Pancreas (tissue), 10 donors: ENCODE measurements at regions not wholly inside any gene's neighbourhood (a gene's known extent, or its start where the extent isn't known, plus 50 kb on each side); places are given as distances from the start of the nearest gene placed in this dataset.
A peak's percentile ranks its signal among the peaks of the same experiment; 100 is the strongest.

Experiments used
- ATAC-seq, 4 donors: fragments of 200-7000 bp; cut with Tn5 transposase; one replicate each; pipeline versions ENCODE4 v1.8.0 to v1.9.1; 2020; ENCODE audit warnings: mild to moderate bottlenecking in 4 of 4, moderate library complexity in 4 of 4
- DNase-seq, 6 donors: peaks; one replicate each; pipeline ENCODE4 v3.0.0-alpha.2; 2020
- FAIRE-seq: peaks from 2 replicates; lab custom pipeline; 2012; peaks lifted over from hg19 to GRCh38; lab: Jason Lieb, UNC
- H3K27ac ChIP-seq, 4 donors: fragments of 200-600 bp; sonication (generic); 1 replicate in 3 of 4; 2 replicates in 1 of 4; pipeline versions ENCODE4 v1.5.0 to v1.8.0; 2020
- H3K27me3 ChIP-seq, 4 donors: fragments of 200-600 bp; one replicate each; pipeline ENCODE4 v1.8.0; 2021
- H3K36me3 ChIP-seq, 3 donors: fragments of 200-600 bp; sonication (generic) in 1 of 3; one replicate each; pipeline versions ENCODE4 v1.5.0 to v1.8.0; 2020 to 2021
- H3K4me1 ChIP-seq, 3 donors: fragments of 200-600 bp; one replicate each; pipeline ENCODE4 v1.8.0; 2021
- H3K4me3 ChIP-seq, 4 donors: fragments of 200-600 bp; sonication (generic) in 2 of 4; one replicate each; pipeline versions ENCODE4 v1.5.0 to v1.8.0; 2020 to 2021
- H3K9me3 ChIP-seq, 4 donors: fragments of 200-600 bp; one replicate each; pipeline ENCODE4 v1.8.0; 2021
- CTCF ChIP-seq, 4 donors: fragments of 200-600 bp; sonication (generic) in 3 of 4; IDR thresholded peaks; one replicate each; pipeline versions ENCODE4 v1.5.0 to v1.8.0; 2021; ENCODE audit warnings: antibody characterized with exemption in 4 of 4
- WGBS, 2 donors: extraction: QIAGEN DNeasy Blood & Tissue Kit; methylation state at CpG; one replicate each; pipeline ENCODE4 v1.1.7; 2013; 5-methylcytosine and 5-hydroxymethylcytosine counted together
- intact Hi-C, 3 donors: fragments of 100-400 bp; cut with DNase I; formaldehyde crosslinking; loops; one replicate each; pipeline versions ENCODE4 v1.11.1 to v1.14.2; 2022
- donor health status: healthy with polysubstance abuse.
- donor health status: DM: no; HTN: no; CAD: no; lungs with moderate emphysema.
- donor health status: DM: no; HTN: no; CAD: no.
- donor health status: control.
- donor health status: control.
- donor health status: Bipolar disorder and iron deficiency.
- donor health status: DM: yes; HTN: yes; CAD: no.
- donor health status: DM: no; HTN: no; CAD: no.
- donor health status: DM: no; HTN: no; CAD: no.
- donor health status: DM: yes; HTN: yes; CAD: no.

DNA sequence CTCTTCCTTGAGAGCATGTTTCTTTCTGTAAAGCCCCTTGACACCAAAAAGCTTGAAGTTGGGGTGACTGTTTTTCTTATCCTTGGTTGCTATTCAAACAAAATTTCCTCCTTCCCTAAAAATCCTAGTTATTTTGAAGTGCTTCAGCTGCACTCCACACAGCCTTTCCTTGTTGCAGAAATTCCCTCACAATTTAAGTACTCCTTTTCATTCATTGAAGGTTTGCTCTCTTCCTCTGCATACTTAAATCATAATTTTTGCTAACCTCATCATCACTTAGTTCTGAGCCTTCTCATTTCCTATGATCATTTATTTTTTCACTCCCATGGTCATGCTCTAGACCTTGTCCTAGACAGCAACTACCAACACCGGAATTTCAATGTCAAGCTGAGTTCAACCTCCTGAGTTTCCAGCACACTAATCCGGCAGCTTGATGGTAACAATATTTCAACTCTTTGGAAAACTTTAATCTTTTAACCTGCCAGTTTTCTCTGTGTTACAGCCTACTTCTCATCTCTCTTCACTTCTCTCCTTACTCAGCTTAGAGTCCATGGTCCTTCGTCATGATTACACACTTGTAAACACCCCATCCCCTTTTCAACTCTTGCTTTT, 78.7 kb upstream of the ACTBL2 start:
- WGBS, 2 donors = 73 to 79% methylated on average over 3 of the region's 3 CpGs
- no peak for TF ChIP-seq CTCF (IDR thresholded peaks at IDR 0.05)
- Histone ChIP-seq H3K27ac (no peak overlapping the region), H3K36me3 (no peaks in the 10 kb centered on the region), H3K27me3 (no peaks in the 10 kb centered on the region), H3K9me3 (no peaks in the 10 kb centered on the region), H3K4me3 (no peak overlapping the region), H3K4me1 (no peaks in the 10 kb centered on the region)
- intact Hi-C loops = no loop called here
- FAIRE-seq (no peak), DNase-seq (no peak), ATAC-seq (no peak)

- H3K27me3 ChIP-seq = no peaks in the 10 kb centered on the region
- no peak for ATAC-seq
- TF ChIP-seq CTCF (IDR thresholded peaks at IDR 0.05) = no peak
- H3K4me3 ChIP-seq = no peak overlapping the region
- no peaks in the 10 kb centered on the region for H3K4me1 ChIP-seq
- DNase-seq = no peak
- H3K27ac ChIP-seq = no peak overlapping the region
- no peak for FAIRE-seq
- no peaks in the 10 kb centered on the region for H3K36me3 ChIP-seq
- intact Hi-C loops = no loop called here
- H3K9me3 ChIP-seq = no peaks in the 10 kb centered on the region
- WGBS, 2 donors = 77 to 85% methylated on average over 3 of the region's 3 CpGs
Measured at GRCh38 chr5:57559110-57559635, 76.6 kb upstream of the ACTBL2 start.

- intact Hi-C loops = no loop called here
- H3K9me3 ChIP-seq = no peaks in the 10 kb centered on the region
- FAIRE-seq = no peak
Measured at GRCh38 chr5:57552033-57552432, 69.4 kb upstream of the ACTBL2 start.

GRCh38 chr5:57551251-57551650, 68.6 kb upstream of the ACTBL2 start:
- no peaks in the 10 kb centered on the region for H3K27me3 ChIP-seq
- ATAC-seq (no peak), FAIRE-seq (no peak), DNase-seq (no peak)
- H3K36me3 ChIP-seq = no peaks in the 10 kb centered on the region
- no peak overlapping the region for H3K4me3 ChIP-seq
- WGBS, 2 donors = 72 to 79% methylated on average over 3 of the region's 3 CpGs
- no peak overlapping the region for H3K27ac ChIP-seq
- no peaks in the 10 kb centered on the region for H3K4me1 ChIP-seq
- H3K9me3 ChIP-seq = no peaks in the 10 kb centered on the region
- intact Hi-C loops = no loop called here
- TF ChIP-seq CTCF (IDR thresholded peaks at IDR 0.05) = no peak

More at GRCh38 chr5:57552033-57552432, 69.4 kb upstream of the ACTBL2 start:
- Histone ChIP-seq H3K27ac (no peak overlapping the region), H3K27me3 (no peaks in the 10 kb centered on the region), H3K4me1 (no peaks in the 10 kb centered on the region), H3K4me3 (no peak overlapping the region), H3K36me3 (no peaks in the 10 kb centered on the region)
- DNase-seq = no peak
- TF ChIP-seq CTCF (IDR thresholded peaks at IDR 0.05) = no peak
- no peak for ATAC-seq
- 65 to 76% methylated on average over 3 of the region's 3 CpGs for WGBS, 2 donors

GRCh38 chr5:57550132-57550531, 67.5 kb upstream of the ACTBL2 start:
- Histone ChIP-seq H3K27ac (no peak overlapping the region), H3K4me1 (no peaks in the 10 kb centered on the region), H3K27me3 (no peaks in the 10 kb centered on the region), H3K4me3 (no peak overlapping the region), H3K36me3 (no peaks in the 10 kb centered on the region), H3K9me3 (no peaks in the 10 kb centered on the region)
- ATAC-seq = no peak
- 80 to 88% methylated on average over 6 of the region's 6 CpGs for WGBS, 2 donors
- DNase-seq = peak in 1 of 6 donors; percentile 42
- intact Hi-C loops = no loop called here
- TF ChIP-seq CTCF (IDR thresholded peaks at IDR 0.05) = no peak
- FAIRE-seq = no peak
